SH-SY5Y (cell line): ENCODE measurements at regions not wholly inside any gene's neighbourhood (a gene's known extent, or its start where the extent isn't known, plus 50 kb on each side); places are given as distances from the start of the nearest gene placed in this dataset.

Experiments
- GATA2 ChIP-seq: IDR thresholded peaks from 2 replicates; pipeline ENCODE4 v1.6.1; 2011; ENCODE audit warnings: mild to moderate bottlenecking, low read depth, low read length
- GATA3 ChIP-seq: IDR thresholded peaks from 2 replicates; pipeline ENCODE4 v1.6.1; 2011; ENCODE audit warnings: low read depth, mild to moderate bottlenecking, low read length, moderate library complexity

- TF ChIP-seq GATA3 (no peak), GATA2 (no peak)
Observed at GRCh38 chr3:181446741-181447140, 265.0 kb upstream of the SOX2 start.
